Stimulated activated naive B cell treated with anti-CD40 and anti-IgM and Interleukin-4, amounts not matched to agents 10 μg/mL and 1 μg/mL and 100 μg/mL, for 72 hours (primary cell): ENCODE measurements at regions not wholly inside any gene's neighbourhood (a gene's known extent, or its start where the extent isn't known, plus 50 kb on each side); places are given as distances from the start of the nearest gene placed in this dataset.
A peak's percentile ranks its signal among the peaks of the same experiment; 100 is the strongest.

Experiments
- ATAC-seq, 2 donors: fragments of 150-1000 bp; cut with Tn5 transposase; replicated peaks; 2 replicates each; pipeline ENCODE4 v1.10.0; 2021; ENCODE audit warnings: moderate library complexity in 1 of 2
- DNase-seq: peaks from one replicate; pipeline ENCODE4 v3.0.0; 2021
- H3K27ac Mint-ChIP-seq: one replicate; pipeline ENCODE4 v1.8.0; 2022; ENCODE audit warnings: mild to moderate bottlenecking, mixed read lengths
- H3K27me3 Mint-ChIP-seq, 2 donors: one replicate each; pipeline ENCODE4 v1.8.0; 2022; ENCODE audit warnings: mixed read lengths in 2 of 2
- H3K36me3 Mint-ChIP-seq, 2 donors: one replicate each; pipeline ENCODE4 v1.8.0; 2022; ENCODE audit warnings: mixed read lengths in 2 of 2, mild to moderate bottlenecking in 1 of 2
- H3K4me1 Mint-ChIP-seq, 2 donors: one replicate each; pipeline ENCODE4 v1.8.0; 2022; ENCODE audit warnings: mixed read lengths in 2 of 2, mild to moderate bottlenecking in 1 of 2
- H3K4me3 Mint-ChIP-seq, 2 donors: one replicate each; pipeline ENCODE4 v1.8.0; 2022; ENCODE audit warnings: mild to moderate bottlenecking in 2 of 2, mixed read lengths in 2 of 2, moderate library complexity in 1 of 2
- H3K9me3 Mint-ChIP-seq, 2 donors: one replicate each; pipeline ENCODE4 v1.8.0; 2022; ENCODE audit warnings: mixed read lengths in 2 of 2, mild to moderate bottlenecking in 1 of 2

- ATAC-seq, result no peak
- no peaks in the 10 kb centered on the region for H3K9me3 Mint-ChIP-seq
Observed at GRCh38 chr7:125878988-125879387, 949.4 kb upstream of the POT1 start.

GRCh38 chr7:125878235-125878956 lies 948.8 kb upstream of the POT1 start:
- H3K4me3 Mint-ChIP-seq, result no peak overlapping the region
- no peaks in the 10 kb centered on the region for H3K9me3 Mint-ChIP-seq
- no peaks in the 10 kb centered on the region for H3K27me3 Mint-ChIP-seq
- no peak overlapping the region for H3K27ac Mint-ChIP-seq
- no peaks in the 10 kb centered on the region for H3K4me1 Mint-ChIP-seq
- DNase-seq, result no peak
- no peak for ATAC-seq
- H3K36me3 Mint-ChIP-seq, result no peaks in the 10 kb centered on the region

More at GRCh38 chr7:125878988-125879387, 949.4 kb upstream of the POT1 start:
- no peaks in the 10 kb centered on the region for H3K27me3 Mint-ChIP-seq
- no peaks in the 10 kb centered on the region for H3K4me1 Mint-ChIP-seq
- DNase-seq, result no peak
- no peak overlapping the region for H3K27ac Mint-ChIP-seq
- no peak overlapping the region for H3K4me3 Mint-ChIP-seq
- no peaks in the 10 kb centered on the region for H3K36me3 Mint-ChIP-seq

GRCh38 chr7:125877246-125877645 lies 947.6 kb upstream of the POT1 start:
- H3K27me3 Mint-ChIP-seq, result no peaks in the 10 kb centered on the region
- H3K27ac Mint-ChIP-seq, result no peak overlapping the region
- no peaks in the 10 kb centered on the region for H3K36me3 Mint-ChIP-seq
- no peaks in the 10 kb centered on the region for H3K4me1 Mint-ChIP-seq
- H3K4me3 Mint-ChIP-seq, result no peak overlapping the region
- H3K9me3 Mint-ChIP-seq, result peaks cover 0 to 2% of the 10 kb centered on the region in 2 donors
- ATAC-seq (no peak), DNase-seq (no peak)

GRCh38 chr7:125876431-125876830 lies 946.8 kb upstream of the POT1 start:
- peaks cover 0 to 2% of the 10 kb centered on the region in 2 donors for H3K9me3 Mint-ChIP-seq
- H3K27ac Mint-ChIP-seq, result no peak overlapping the region
- H3K27me3 Mint-ChIP-seq, result no peaks in the 10 kb centered on the region
- H3K4me3 Mint-ChIP-seq, result no peak overlapping the region
- no peak for DNase-seq
- no peak for ATAC-seq
- no peaks in the 10 kb centered on the region for H3K4me1 Mint-ChIP-seq
- H3K36me3 Mint-ChIP-seq, result no peaks in the 10 kb centered on the region

- Mint-ChIP-seq H3K4me3 (no peak overlapping the region), H3K27ac (no peak overlapping the region), H3K36me3 (no peaks in the 10 kb centered on the region), H3K9me3 (peaks cover 6 to 8% of the 10 kb centered on the region in 2 donors), H3K4me1 (no peaks in the 10 kb centered on the region), H3K27me3 (no peaks in the 10 kb centered on the region)
- DNase-seq (no peak), ATAC-seq (no peak)
Observed at GRCh38 chr7:125871431-125871830, 941.8 kb upstream of the POT1 start.

GRCh38 chr7:125857606-125858005 lies 928.0 kb upstream of the POT1 start:
- Mint-ChIP-seq H3K27ac (no peak overlapping the region), H3K9me3 (peaks cover 4 to 11% of the 10 kb centered on the region in 2 donors), H3K27me3 (no peaks in the 10 kb centered on the region), H3K4me3 (no peak overlapping the region), H3K4me1 (no peaks in the 10 kb centered on the region), H3K36me3 (no peaks in the 10 kb centered on the region)
- DNase-seq (no peak), ATAC-seq (no peak)

- Mint-ChIP-seq H3K27me3 (no peaks in the 10 kb centered on the region), H3K27ac (no peak overlapping the region), H3K9me3 (peaks cover 6 to 28% of the 10 kb centered on the region in 2 donors), H3K4me3 (no peak overlapping the region), H3K4me1 (no peaks in the 10 kb centered on the region), H3K36me3 (no peaks in the 10 kb centered on the region)
- DNase-seq (no peak), ATAC-seq (peak in 1 of 2 donors; percentile 7)
Observed at GRCh38 chr7:125848157-125848556, 918.5 kb upstream of the POT1 start.

- Mint-ChIP-seq H3K4me3 (no peak overlapping the region), H3K27me3 (no peaks in the 10 kb centered on the region), H3K27ac (no peak overlapping the region), H3K36me3 (no peaks in the 10 kb centered on the region), H3K9me3 (peaks cover 6 to 28% of the 10 kb centered on the region in 2 donors), H3K4me1 (no peaks in the 10 kb centered on the region)
- ATAC-seq, result peak in 1 of 2 donors; percentile 14
- no peak for DNase-seq
Observed at GRCh38 chr7:125847692-125848091, 918.1 kb upstream of the POT1 start.

GRCh38 chr7:125847055-125847454 lies 917.4 kb upstream of the POT1 start:
- no peaks in the 10 kb centered on the region for H3K4me1 Mint-ChIP-seq
- H3K36me3 Mint-ChIP-seq, result no peaks in the 10 kb centered on the region
- H3K27ac Mint-ChIP-seq, result no peak overlapping the region
- H3K27me3 Mint-ChIP-seq, result no peaks in the 10 kb centered on the region
- H3K4me3 Mint-ChIP-seq, result no peak overlapping the region
- ATAC-seq, result no peak
- H3K9me3 Mint-ChIP-seq, result peaks cover 6 to 25% of the 10 kb centered on the region in 2 donors
- DNase-seq, result no peak

- Mint-ChIP-seq H3K36me3 (no peaks in the 10 kb centered on the region), H3K9me3 (peaks cover 3 to 20% of the 10 kb centered on the region in 2 donors), H3K4me3 (no peak overlapping the region), H3K27ac (no peak overlapping the region), H3K4me1 (no peaks in the 10 kb centered on the region), H3K27me3 (no peaks in the 10 kb centered on the region)
- DNase-seq, result no peak
- no peak for ATAC-seq
Observed at GRCh38 chr7:125845686-125846085, 916.1 kb upstream of the POT1 start.

GRCh38 chr7:125834421-125834820 lies 904.8 kb upstream of the POT1 start:
- no peak for ATAC-seq
- Mint-ChIP-seq H3K36me3 (no peaks in the 10 kb centered on the region), H3K4me3 (no peak overlapping the region), H3K4me1 (no peaks in the 10 kb centered on the region), H3K9me3 (peaks cover 6 to 19% of the 10 kb centered on the region in 2 donors), H3K27ac (no peak overlapping the region), H3K27me3 (no peaks in the 10 kb centered on the region)
- DNase-seq, result no peak

- Mint-ChIP-seq H3K27ac (no peak overlapping the region), H3K36me3 (no peaks in the 10 kb centered on the region), H3K27me3 (no peaks in the 10 kb centered on the region), H3K4me3 (no peak overlapping the region), H3K4me1 (no peaks in the 10 kb centered on the region), H3K9me3 (peaks cover 7 to 21% of the 10 kb centered on the region in 2 donors)
- ATAC-seq (no peak), DNase-seq (no peak)
Observed at GRCh38 chr7:125833839-125834238, 904.2 kb upstream of the POT1 start.

- Mint-ChIP-seq H3K9me3 (peaks cover 14 to 30% of the 10 kb centered on the region in 2 donors), H3K27ac (no peak overlapping the region), H3K27me3 (no peaks in the 10 kb centered on the region), H3K4me3 (no peak overlapping the region), H3K36me3 (no peaks in the 10 kb centered on the region), H3K4me1 (no peaks in the 10 kb centered on the region)
- no peak for DNase-seq
- ATAC-seq, result no peak
Observed at GRCh38 chr7:125830743-125831142, 901.1 kb upstream of the POT1 start.

- ATAC-seq (no peak), DNase-seq (no peak)
- H3K4me1 Mint-ChIP-seq, result no peaks in the 10 kb centered on the region
- no peak overlapping the region for H3K4me3 Mint-ChIP-seq
- H3K9me3 Mint-ChIP-seq, result peaks cover 14 to 28% of the 10 kb centered on the region in 2 donors
- no peaks in the 10 kb centered on the region for H3K27me3 Mint-ChIP-seq
- H3K36me3 Mint-ChIP-seq, result no peaks in the 10 kb centered on the region
- H3K27ac Mint-ChIP-seq, result no peak overlapping the region
Observed at GRCh38 chr7:125828153-125828700, 898.6 kb upstream of the POT1 start.

- peaks cover 5 to 7% of the 10 kb centered on the region in 2 donors for H3K9me3 Mint-ChIP-seq
- no peaks in the 10 kb centered on the region for H3K4me1 Mint-ChIP-seq
- H3K27me3 Mint-ChIP-seq, result no peaks in the 10 kb centered on the region
- no peak for DNase-seq
- ATAC-seq, result no peak
- H3K4me3 Mint-ChIP-seq, result no peak overlapping the region
- H3K36me3 Mint-ChIP-seq, result no peaks in the 10 kb centered on the region
- H3K27ac Mint-ChIP-seq, result no peak overlapping the region
Observed at GRCh38 chr7:125823538-125823937, 893.9 kb upstream of the POT1 start.
